HG03457 (cell line): ENCODE measurements at regions not wholly inside any gene's neighbourhood (a gene's known extent, or its start where the extent isn't known, plus 50 kb on each side); places are given as distances from the start of the nearest gene placed in this dataset.

ENCODE experiments used
- ATAC-seq: cut with Tn5 transposase; IDR thresholded peaks from one replicate; pipeline ENCODE4 v1.9.1; 2021; ENCODE audit warnings: moderate number of reproducible peaks; ENCODE audit not compliant: unreplicated experiment

DNA sequence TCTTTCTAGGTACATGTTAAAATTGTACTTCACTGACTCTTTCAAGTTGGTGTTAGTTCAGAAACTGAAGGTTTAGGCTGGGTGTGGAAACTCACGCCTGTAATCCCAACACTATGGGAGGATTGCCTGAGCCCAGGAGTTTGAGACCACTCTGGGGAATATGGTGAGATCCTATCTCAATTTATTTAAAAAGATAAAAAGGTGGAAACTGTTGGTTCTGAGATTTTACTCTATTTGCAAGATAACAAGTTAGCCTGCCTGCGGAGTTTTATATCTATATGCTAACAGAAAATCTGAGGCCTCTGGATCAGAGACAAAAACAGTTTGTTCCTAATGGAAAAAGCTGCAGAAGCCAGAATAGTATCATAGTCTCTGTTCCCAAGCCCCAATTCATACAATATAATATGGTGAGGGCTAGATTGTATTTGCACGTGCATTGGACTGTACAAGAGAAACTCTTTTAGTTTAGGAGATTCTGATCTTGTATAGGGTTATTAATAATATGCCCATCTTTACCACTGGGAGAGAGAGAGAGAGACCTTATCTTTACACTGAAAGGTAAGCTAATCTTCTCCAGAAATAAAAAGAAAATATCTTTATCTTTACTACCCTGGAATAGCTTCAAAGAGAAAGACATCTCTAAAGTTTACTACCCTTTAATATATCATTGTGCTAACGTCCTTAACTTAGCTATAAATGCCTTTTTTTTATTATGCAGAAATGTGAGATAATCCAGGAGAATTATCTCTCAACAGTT, 1267.6 kb downstream of the OTOL1 start:
- ATAC-seq, result no peak

DNA sequence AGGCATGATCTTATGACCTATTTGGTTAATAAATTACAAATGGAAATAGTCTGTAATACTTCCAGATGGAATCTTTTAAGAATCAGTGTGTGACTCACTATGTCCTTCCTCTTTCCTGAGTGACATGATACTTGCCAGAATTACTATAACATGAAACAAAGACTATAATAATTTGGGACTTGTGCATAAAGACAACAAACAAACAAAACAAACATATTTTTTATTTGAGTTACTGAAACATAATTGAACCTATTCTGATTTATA, 1268.1 kb downstream of the OTOL1 start:
- no peak for ATAC-seq

DNA sequence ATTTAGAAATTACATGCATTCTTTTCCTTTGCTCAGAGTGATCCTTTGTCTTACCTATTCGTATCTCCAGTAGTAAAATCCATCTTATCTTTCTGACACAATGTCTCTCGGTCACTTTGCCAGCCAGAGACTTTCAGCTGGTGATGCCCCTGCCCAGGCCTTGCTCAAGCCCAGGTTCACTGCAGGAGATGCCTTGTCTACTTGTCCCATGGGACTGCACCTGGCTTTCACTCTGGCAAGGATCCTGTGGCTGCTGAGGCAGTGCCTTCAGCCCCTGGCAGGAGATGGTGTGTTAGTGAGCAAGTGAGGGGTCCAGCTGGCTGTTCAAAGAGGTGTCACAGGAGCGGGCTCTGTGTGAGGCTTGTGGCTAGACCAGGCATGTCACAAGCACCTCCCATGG, 1268.9 kb downstream of the OTOL1 start:
- no peak for ATAC-seq

DNA sequence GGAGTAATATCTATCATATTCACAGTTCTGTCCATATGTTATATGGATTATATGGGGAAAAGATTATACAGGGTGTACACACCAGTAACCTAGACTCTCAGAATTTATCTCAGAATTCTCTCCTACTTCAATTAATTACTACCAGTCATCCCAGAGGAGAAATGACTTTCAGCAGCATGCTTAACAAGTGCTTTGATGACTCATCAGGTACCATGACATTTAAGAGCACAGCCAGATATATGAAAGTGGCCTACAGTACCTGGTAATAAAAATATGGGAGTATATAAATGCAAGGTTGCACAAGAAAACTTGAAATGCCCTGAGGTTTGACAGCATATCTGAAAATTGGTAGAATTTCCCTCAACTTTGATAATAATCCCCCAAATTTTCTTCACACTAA, 1273.0 kb downstream of the OTOL1 start:
- ATAC-seq, result no peak

DNA sequence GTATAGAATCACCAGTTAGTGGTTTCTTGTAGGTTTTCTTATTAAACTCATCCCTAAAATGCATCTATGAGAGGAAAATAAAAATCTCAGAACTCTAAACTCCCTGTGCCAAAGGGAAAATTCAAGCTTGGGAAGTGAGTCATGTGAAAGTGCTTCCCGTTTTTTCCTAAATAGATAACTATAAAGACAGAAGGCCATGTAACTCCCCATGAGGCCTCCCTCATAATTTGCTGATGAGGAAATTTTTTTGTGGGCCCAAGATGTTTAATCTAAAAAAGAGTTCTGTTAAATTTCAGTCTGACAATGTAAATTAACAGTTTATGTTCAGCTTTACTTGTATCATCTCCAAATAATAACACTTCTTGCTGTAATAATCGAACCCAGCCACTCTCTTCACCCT, 1273.9 kb downstream of the OTOL1 start:
- ATAC-seq, result no peak

- ATAC-seq, result no peak
These were observed 1278.0 kb downstream of the OTOL1 start for GRCh38 chr3:162774613-162775100.

DNA sequence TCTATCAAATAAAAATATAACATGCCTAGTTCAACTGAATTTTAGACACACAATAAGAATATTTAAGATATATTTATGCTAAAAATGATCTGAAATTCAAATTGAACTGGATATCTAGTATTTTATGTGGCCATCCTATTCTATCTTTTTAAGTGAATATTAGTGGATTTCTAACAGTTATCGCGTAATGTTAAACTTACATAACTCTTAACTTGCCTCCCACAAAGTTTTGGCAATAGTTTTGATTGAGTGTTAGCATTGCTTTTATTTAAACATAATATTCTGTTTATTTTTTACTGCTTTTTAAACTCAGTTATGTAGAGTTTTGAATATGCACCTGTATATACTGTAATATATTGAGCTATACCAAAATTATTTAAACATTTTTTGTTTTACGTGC, 1279.5 kb downstream of the OTOL1 start:
- ATAC-seq, result no peak

DNA sequence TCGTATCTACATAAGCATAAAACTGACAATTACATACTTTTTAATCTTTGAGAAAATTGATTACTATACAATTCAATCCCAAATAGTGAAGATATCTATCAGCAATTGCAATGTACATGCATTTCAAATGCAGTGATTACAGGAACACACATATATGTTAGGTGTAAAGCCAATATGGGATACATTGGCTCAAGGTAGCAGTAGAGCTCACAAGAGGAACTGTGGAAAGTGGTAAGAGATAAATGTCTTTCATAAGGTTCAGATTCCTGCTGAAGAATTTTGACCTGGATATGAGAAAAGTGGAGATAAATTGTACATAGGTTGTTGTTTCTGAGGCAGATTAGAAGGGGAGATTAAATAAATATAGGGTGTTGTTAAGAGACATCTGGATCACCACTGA, 1280.5 kb downstream of the OTOL1 start:
- ATAC-seq, result no peak

GRCh38 chr3:162780313-162780712, 1283.7 kb downstream of the OTOL1 start:
- no peak for ATAC-seq

GRCh38 chr3:162799910-162800309, 1303.3 kb downstream of the OTOL1 start:
- ATAC-seq, result no peak

- ATAC-seq, result no peak
These were observed 1305.8 kb downstream of the OTOL1 start for GRCh38 chr3:162802228-162802965.

- no peak for ATAC-seq
These were observed 1314.2 kb downstream of the OTOL1 start for GRCh38 chr3:162810776-162811175.

GRCh38 chr3:162842549-162843216, 1346.1 kb downstream of the OTOL1 start:
- no peak for ATAC-seq

GRCh38 chr3:162845918-162846317, 1349.3 kb downstream of the OTOL1 start:
- ATAC-seq, result no peak

- no peak for ATAC-seq
These were observed 1350.9 kb downstream of the OTOL1 start for GRCh38 chr3:162847511-162847910.

GRCh38 chr3:162863579-162863978, 1367.0 kb downstream of the OTOL1 start:
- no peak for ATAC-seq

- ATAC-seq, result no peak
These were observed 1368.9 kb downstream of the OTOL1 start for GRCh38 chr3:162865466-162865865.

DNA sequence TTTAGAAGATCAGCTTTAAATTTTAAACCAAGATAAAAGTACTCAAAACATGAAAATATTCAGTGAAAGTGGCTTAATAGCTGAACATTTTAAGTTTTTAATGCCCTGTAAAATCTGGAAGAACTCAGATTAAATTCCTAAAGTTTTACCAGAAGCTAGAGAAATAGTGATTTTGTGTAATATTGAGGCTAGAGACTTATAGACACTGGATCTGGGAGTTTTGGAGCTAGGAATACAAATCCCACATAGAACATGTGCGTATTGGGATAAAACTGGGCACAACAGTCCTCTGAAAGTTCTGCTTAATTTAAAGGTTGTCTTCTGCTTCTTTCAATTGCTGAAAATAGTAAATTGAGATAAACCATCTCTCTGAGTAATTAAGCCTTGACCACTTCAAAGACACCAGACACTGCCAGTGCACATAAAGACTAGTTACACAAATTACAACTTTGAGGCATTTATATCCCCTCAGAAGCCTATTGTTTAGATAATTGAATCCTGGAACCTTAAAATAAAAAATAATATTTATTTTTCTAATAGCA, 1382.5 kb downstream of the OTOL1 start:
- ATAC-seq, result no peak

GRCh38 chr3:162884373-162884772, 1387.8 kb downstream of the OTOL1 start:
- no peak for ATAC-seq

DNA sequence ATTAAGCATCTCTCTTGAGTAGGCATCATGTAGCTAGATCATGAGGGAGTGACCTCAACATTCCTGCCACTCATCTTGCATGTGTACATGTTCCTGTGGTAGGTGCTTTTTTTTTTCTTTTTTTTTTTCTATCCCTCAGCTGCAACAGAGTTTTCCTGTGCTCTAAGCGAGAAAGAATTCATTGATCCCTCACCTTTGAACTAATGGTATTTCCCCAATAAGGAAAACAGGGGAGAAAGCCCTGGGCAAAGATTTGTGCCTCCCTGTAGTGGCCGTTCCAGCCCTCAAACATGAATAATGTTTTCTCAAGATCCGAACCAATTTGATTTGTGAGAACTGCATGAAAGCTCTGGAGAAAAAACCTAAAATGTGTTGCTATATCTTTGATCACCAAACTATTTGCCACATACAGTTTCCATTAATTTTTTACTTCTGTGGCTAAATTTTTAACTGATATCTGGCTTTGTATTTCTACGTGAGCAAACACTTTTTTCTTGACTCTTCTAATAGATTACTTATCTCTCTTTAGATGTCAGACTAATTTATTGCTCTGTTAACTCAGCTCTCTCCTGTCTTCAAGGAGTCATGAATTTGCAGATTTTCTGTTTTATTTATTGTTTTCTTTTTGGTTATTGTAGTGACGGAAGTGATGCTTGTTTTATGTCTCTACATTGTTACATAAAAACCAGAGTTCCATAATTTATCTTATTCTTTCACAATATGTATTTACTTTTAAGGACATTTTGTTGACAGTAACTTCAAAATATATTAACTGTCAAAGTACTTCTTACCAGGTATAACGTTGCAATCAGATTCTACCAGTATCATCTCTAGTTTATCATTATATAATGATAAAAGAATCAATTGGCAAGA, 1396.5 kb downstream of the OTOL1 start:
- no peak for ATAC-seq

- no peak for ATAC-seq
These were observed 1400.7 kb downstream of the OTOL1 start for GRCh38 chr3:162897291-162897690.
